ENCODE measurements at regions not wholly inside any gene's neighbourhood (a gene's known extent, or its start where the extent isn't known, plus 50 kb on each side); places are given as distances from the start of the nearest gene placed in this dataset.

DNA sequence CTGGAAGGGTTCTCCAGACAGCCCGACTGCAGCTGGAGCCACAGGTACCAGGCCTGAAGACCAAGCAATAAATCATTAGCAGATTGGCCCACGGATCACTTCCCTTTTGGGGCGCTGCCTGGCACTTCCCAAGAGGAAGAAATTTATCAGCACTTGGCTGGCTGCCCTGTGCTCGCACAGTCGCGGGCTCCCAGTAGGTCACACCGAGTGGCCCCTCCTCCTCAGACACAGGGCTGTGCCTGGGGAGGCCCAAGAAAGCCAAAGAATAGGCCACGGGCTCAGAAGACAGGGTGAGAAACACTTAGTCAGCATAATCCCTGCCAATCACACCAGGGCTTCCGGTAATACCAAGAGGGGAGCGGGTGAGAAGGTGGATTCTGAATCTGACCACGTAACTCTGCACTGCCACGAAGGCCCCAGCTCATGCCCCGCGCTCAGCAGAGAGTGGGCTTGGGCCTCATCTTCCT, 115.7 kb upstream of the MSX2 start:
- TF ChIP-seq EP300 (IDR thresholded peaks at IDR 0.05) = no peak
- no peak for TF ChIP-seq CTCF (IDR thresholded peaks at IDR 0.05)
- no peak for TF ChIP-seq POLR2A (IDR thresholded peaks at IDR 0.05)
- H3K4me1 ChIP-seq (ENCODE audit: insufficient read depth) = no peaks in the 10 kb centered on the region
- no peaks in the 10 kb centered on the region for H3K36me3 ChIP-seq
- 12 to 16% (median 15%) methylated on average over 14 of the region's 14 CpGs for WGBS, 3 donors
- H3K27ac ChIP-seq = no peak overlapping the region
- intact Hi-C loops (cut with DNase I) = no loop called here
- no peaks in the 10 kb centered on the region for H3K9me3 ChIP-seq
- no peak for DNase-seq
- no peaks in the 10 kb centered on the region for H3K27me3 ChIP-seq
- H3K4me3 ChIP-seq = no peak overlapping the region

GRCh38 chr5:174609116-174609515, 115.3 kb upstream of the MSX2 start:
- Histone ChIP-seq H3K4me3 (no peak overlapping the region), H3K27me3 (no peaks in the 10 kb centered on the region), H3K27ac (no peak overlapping the region), H3K4me1 (ENCODE audit: insufficient read depth) (no peaks in the 10 kb centered on the region), H3K9me3 (no peaks in the 10 kb centered on the region), H3K36me3 (no peaks in the 10 kb centered on the region)
- intact Hi-C loops (cut with DNase I) = no loop called here
- TF ChIP-seq CTCF (IDR thresholded peaks at IDR 0.05) = no peak
- no peak for TF ChIP-seq EP300 (IDR thresholded peaks at IDR 0.05)
- TF ChIP-seq POLR2A (IDR thresholded peaks at IDR 0.05) = no peak
- WGBS, 3 donors = 31 to 39% (median 36%) methylated on average over 14 of the region's 14 CpGs
- DNase-seq = no peak

DNA sequence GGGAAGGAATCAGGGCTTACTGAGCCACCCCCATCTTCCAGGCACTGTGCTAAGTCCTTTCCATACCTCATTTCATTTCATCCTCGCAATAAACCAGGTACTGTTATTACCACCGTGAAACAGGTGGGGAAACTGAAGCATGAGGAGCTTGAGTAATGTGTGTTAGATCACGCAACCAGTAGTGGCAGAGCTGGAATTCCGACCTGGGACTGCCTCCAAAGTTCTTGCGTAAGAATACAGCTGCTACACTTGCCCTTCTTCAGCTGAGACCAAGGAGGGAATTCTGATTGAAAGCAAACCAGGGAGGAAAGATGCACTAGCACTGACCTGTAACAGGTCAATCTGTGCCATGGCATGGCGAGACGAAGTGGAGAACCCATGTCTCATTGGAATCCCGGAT, 113.4 kb upstream of the MSX2 start:
- Histone ChIP-seq H3K27me3 (no peaks in the 10 kb centered on the region), H3K9me3 (no peaks in the 10 kb centered on the region), H3K27ac (no peak overlapping the region), H3K36me3 (no peaks in the 10 kb centered on the region), H3K4me1 (ENCODE audit: insufficient read depth) (no peaks in the 10 kb centered on the region), H3K4me3 (no peak overlapping the region)
- WGBS, 3 donors = 65 to 68% (median 68%) methylated on average over 8 of the region's 8 CpGs
- intact Hi-C loops (cut with DNase I) = no loop called here
- no peak for DNase-seq
- TF ChIP-seq POLR2A (IDR thresholded peaks at IDR 0.05) (no peak), CTCF (IDR thresholded peaks at IDR 0.05) (no peak), EP300 (IDR thresholded peaks at IDR 0.05) (no peak)

DNA sequence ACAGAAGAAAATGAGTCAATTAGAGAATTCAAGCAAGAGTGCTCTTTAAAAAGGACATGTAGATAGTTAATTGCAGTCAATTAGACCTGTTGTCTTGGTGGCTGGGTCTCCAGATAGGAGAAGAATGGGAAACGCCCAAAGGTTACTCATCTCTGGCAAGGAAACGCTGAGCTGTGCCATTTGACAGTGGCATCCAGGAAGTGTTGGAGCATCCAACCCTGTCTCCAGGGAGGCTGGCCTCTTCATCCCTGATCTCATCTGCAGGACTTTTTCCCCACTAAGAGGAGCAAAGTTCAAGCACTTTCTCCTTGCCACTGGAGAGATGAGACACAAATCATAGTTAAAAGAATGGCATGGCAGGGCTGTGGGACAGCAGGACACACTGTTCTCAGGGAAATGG, 111.7 kb upstream of the MSX2 start:
- intact Hi-C loops (cut with DNase I) = no loop called here
- H3K27ac ChIP-seq = no peak overlapping the region
- H3K27me3 ChIP-seq = no peaks in the 10 kb centered on the region
- no peaks in the 10 kb centered on the region for H3K9me3 ChIP-seq
- no peaks in the 10 kb centered on the region for H3K4me1 ChIP-seq (ENCODE audit: insufficient read depth)
- no peak overlapping the region for H3K4me3 ChIP-seq
- no peaks in the 10 kb centered on the region for H3K36me3 ChIP-seq
- TF ChIP-seq POLR2A (IDR thresholded peaks at IDR 0.05) = no peak
- TF ChIP-seq EP300 (IDR thresholded peaks at IDR 0.05) = no peak
- no peak for TF ChIP-seq CTCF (IDR thresholded peaks at IDR 0.05)
- DNase-seq = no peak
- 39 to 48% (median 44%) methylated on average over 2 of the region's 2 CpGs for WGBS, 3 donors
